ENCODE measurements at regions not wholly inside any gene's neighbourhood (a gene's known extent, or its start where the extent isn't known, plus 50 kb on each side); places are given as distances from the start of the nearest gene placed in this dataset.

DNA sequence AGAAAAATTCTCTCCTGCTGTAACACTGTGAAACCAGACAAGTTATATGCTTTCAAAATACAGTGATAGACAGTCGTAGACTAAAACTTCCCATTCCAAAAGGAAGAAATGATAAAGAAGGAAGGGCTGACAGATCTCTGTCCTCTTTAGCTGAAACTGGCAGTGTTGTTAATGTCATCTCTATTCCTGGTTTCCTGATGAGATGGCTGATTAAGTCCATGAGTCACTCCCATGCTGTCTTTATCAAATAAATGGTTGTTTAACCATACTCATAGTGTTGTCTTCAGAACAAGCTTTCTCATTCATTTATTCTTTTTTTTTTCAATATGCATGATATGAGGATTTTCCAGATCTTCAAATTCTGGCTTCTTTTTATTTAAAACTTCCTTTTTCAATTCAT lies 952.2 kb upstream of the WWC1 start:
- H3K4me1 ChIP-seq (ENCODE audit: control insufficient read depth in 1 of 2, insufficient read depth in 2 of 2, low read length in 2 of 2) = no peaks in the 10 kb centered on the region
- no peaks in the 10 kb centered on the region for H3K79me2 ChIP-seq (ENCODE audit: control insufficient read depth, insufficient read depth, low read length, poor library complexity)
- no peak overlapping the region for H3K4me2 ChIP-seq (ENCODE audit: low read length)
- H4K91ac ChIP-seq (ENCODE audit: low read depth, low read length) = no peak overlapping the region
- no peaks in the 10 kb centered on the region for H3K79me1 ChIP-seq (ENCODE audit: low read length)
- H2BK120ac ChIP-seq (ENCODE audit: insufficient read depth, low read length, poor library complexity) = no peak overlapping the region
- no peak overlapping the region for H3K14ac ChIP-seq (ENCODE audit: low read length)
- H4K8ac ChIP-seq (ENCODE audit: low read depth, low read length) = no peak overlapping the region
- no peak overlapping the region for H2BK12ac ChIP-seq (ENCODE audit: low read length)
- DNase-seq = no peak
- no peak overlapping the region for H3K4me3 ChIP-seq (ENCODE audit: low read depth, low read length)
- H3K23ac ChIP-seq (ENCODE audit: low read length) = no peak overlapping the region
- no peak overlapping the region for H3K27ac ChIP-seq (ENCODE audit: low read depth, low read length)
- WGBS (ENCODE audit: extremely low coverage, insufficient coverage, insufficient read length) = no CpG with 5 or more reads among the region's 1 CpG
- H3K9ac ChIP-seq (ENCODE audit: low read length) = no peak overlapping the region
- H3K18ac ChIP-seq (ENCODE audit: low read length) = no peak overlapping the region
- no peak overlapping the region for H2AK5ac ChIP-seq (ENCODE audit: low read length)
- no peak overlapping the region for H2BK5ac ChIP-seq (ENCODE audit: low read depth, low read length, poor library complexity)
- no peak overlapping the region for H2AFZ ChIP-seq (ENCODE audit: insufficient read depth, low read length, poor library complexity)
- no peaks in the 10 kb centered on the region for H3K27me3 ChIP-seq (ENCODE audit: insufficient read depth, low read length)
- no peaks in the 10 kb centered on the region for H3K36me3 ChIP-seq (ENCODE audit: control insufficient read depth in 1 of 2, insufficient read depth in 2 of 2, low read length in 2 of 2)
- no peaks in the 10 kb centered on the region for H3K9me3 ChIP-seq (ENCODE audit: insufficient read depth, low read depth, low read length)
- H4K12ac ChIP-seq (ENCODE audit: low read depth, low read length) = no peak overlapping the region
- H3K4ac ChIP-seq (ENCODE audit: low read depth, low read length) = no peak overlapping the region

DNA sequence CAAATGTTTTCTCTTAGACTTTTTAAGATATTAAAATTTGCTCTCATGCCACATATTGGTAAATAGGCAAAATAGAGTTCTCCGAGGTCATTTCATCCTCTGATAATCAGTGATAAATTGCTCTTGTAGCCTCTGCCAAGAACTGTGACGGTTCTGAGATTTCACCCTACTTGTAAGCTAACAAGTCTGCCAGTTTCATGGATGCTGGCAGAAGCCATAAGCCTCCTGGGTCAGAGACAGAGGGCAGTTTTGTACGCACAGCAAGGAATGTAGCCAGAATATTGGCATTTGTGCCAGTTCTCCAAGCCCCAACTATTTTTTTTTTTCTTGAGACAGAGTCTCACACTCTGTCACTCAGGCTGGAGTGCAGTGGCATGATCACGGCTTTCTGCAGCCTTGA lies 945.0 kb upstream of the WWC1 start:
- H4K12ac ChIP-seq (ENCODE audit: low read depth, low read length) = no peak overlapping the region
- H2AFZ ChIP-seq (ENCODE audit: insufficient read depth, low read length, poor library complexity) = no peak overlapping the region
- no peaks in the 10 kb centered on the region for H3K27me3 ChIP-seq (ENCODE audit: insufficient read depth, low read length)
- H3K36me3 ChIP-seq (ENCODE audit: control insufficient read depth in 1 of 2, insufficient read depth in 2 of 2, low read length in 2 of 2) = no peaks in the 10 kb centered on the region
- H3K79me2 ChIP-seq (ENCODE audit: control insufficient read depth, insufficient read depth, low read length, poor library complexity) = no peaks in the 10 kb centered on the region
- H3K18ac ChIP-seq (ENCODE audit: low read length) = no peak overlapping the region
- no peak overlapping the region for H3K4me2 ChIP-seq (ENCODE audit: low read length)
- no peak overlapping the region for H4K8ac ChIP-seq (ENCODE audit: low read depth, low read length)
- H2AK5ac ChIP-seq (ENCODE audit: low read length) = no peak overlapping the region
- H3K79me1 ChIP-seq (ENCODE audit: low read length) = no peaks in the 10 kb centered on the region
- H4K91ac ChIP-seq (ENCODE audit: low read depth, low read length) = no peak overlapping the region
- H3K4me1 ChIP-seq (ENCODE audit: control insufficient read depth in 1 of 2, insufficient read depth in 2 of 2, low read length in 2 of 2) = no peaks in the 10 kb centered on the region
- no peak overlapping the region for H2BK12ac ChIP-seq (ENCODE audit: low read length)
- H3K14ac ChIP-seq (ENCODE audit: low read length) = no peak overlapping the region
- no peak for DNase-seq
- no peak overlapping the region for H3K23ac ChIP-seq (ENCODE audit: low read length)
- H3K4me3 ChIP-seq (ENCODE audit: low read depth, low read length) = no peak overlapping the region
- WGBS (ENCODE audit: extremely low coverage, insufficient coverage, insufficient read length) = no CpG with 5 or more reads among the region's 4 CpGs
- H3K4ac ChIP-seq (ENCODE audit: low read depth, low read length) = no peak overlapping the region
- no peak overlapping the region for H3K27ac ChIP-seq (ENCODE audit: low read depth, low read length)
- no peak overlapping the region for H3K9ac ChIP-seq (ENCODE audit: low read length)
- no peak overlapping the region for H2BK5ac ChIP-seq (ENCODE audit: low read depth, low read length, poor library complexity)
- H3K9me3 ChIP-seq (ENCODE audit: insufficient read depth, low read depth, low read length) = no peaks in the 10 kb centered on the region
- H2BK120ac ChIP-seq (ENCODE audit: insufficient read depth, low read length, poor library complexity) = no peak overlapping the region

GRCh38 chr5:167348251-167348926 lies 943.1 kb upstream of the WWC1 start:
- no peak overlapping the region for H3K4me3 ChIP-seq (ENCODE audit: low read depth, low read length)
- no peak for DNase-seq
- no peak overlapping the region for H3K4ac ChIP-seq (ENCODE audit: low read depth, low read length)
- H3K4me2 ChIP-seq (ENCODE audit: low read length) = no peak overlapping the region
- H4K8ac ChIP-seq (ENCODE audit: low read depth, low read length) = no peak overlapping the region
- no peak overlapping the region for H3K27ac ChIP-seq (ENCODE audit: low read depth, low read length)
- H3K36me3 ChIP-seq (ENCODE audit: control insufficient read depth in 1 of 2, insufficient read depth in 2 of 2, low read length in 2 of 2) = no peaks in the 10 kb centered on the region
- H3K9me3 ChIP-seq (ENCODE audit: insufficient read depth, low read depth, low read length) = no peaks in the 10 kb centered on the region
- H2BK12ac ChIP-seq (ENCODE audit: low read length) = no peak overlapping the region
- H3K18ac ChIP-seq (ENCODE audit: low read length) = no peak overlapping the region
- no peak overlapping the region for H4K91ac ChIP-seq (ENCODE audit: low read depth, low read length)
- no peak overlapping the region for H2AFZ ChIP-seq (ENCODE audit: insufficient read depth, low read length, poor library complexity)
- H3K79me2 ChIP-seq (ENCODE audit: control insufficient read depth, insufficient read depth, low read length, poor library complexity) = no peaks in the 10 kb centered on the region
- H2BK5ac ChIP-seq (ENCODE audit: low read depth, low read length, poor library complexity) = no peak overlapping the region
- no peak overlapping the region for H3K9ac ChIP-seq (ENCODE audit: low read length)
- no peak overlapping the region for H2AK5ac ChIP-seq (ENCODE audit: low read length)
- no CpG with 5 or more reads among the region's 12 CpGs for WGBS (ENCODE audit: extremely low coverage, insufficient coverage, insufficient read length)
- H3K79me1 ChIP-seq (ENCODE audit: low read length) = no peaks in the 10 kb centered on the region
- H4K12ac ChIP-seq (ENCODE audit: low read depth, low read length) = no peak overlapping the region
- H3K4me1 ChIP-seq (ENCODE audit: control insufficient read depth in 1 of 2, insufficient read depth in 2 of 2, low read length in 2 of 2) = no peaks in the 10 kb centered on the region
- no peak overlapping the region for H3K14ac ChIP-seq (ENCODE audit: low read length)
- no peak overlapping the region for H2BK120ac ChIP-seq (ENCODE audit: insufficient read depth, low read length, poor library complexity)
- H3K23ac ChIP-seq (ENCODE audit: low read length) = no peak overlapping the region
- H3K27me3 ChIP-seq (ENCODE audit: insufficient read depth, low read length) = no peaks in the 10 kb centered on the region

DNA sequence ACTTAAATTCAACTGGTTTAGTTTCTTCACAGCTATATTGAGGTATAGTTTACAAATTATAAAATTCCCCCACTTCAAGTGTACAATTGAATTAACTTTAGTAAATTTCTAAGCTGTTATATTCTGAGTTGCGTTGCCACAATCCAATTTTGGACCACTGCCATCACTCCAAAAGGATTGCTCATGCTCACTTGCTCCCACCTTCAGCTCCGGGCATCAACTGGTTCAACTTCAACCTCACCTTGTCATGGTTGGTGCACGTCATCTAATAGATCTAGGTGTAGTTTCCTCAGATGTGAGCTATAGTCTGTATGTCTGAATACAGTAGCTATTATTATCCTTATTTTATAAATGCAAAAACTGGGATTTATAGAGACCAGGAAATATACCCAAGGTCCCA lies 942.5 kb upstream of the WWC1 start:
- H2BK12ac ChIP-seq (ENCODE audit: low read length) = no peak overlapping the region
- no peak overlapping the region for H2BK5ac ChIP-seq (ENCODE audit: low read depth, low read length, poor library complexity)
- H4K8ac ChIP-seq (ENCODE audit: low read depth, low read length) = no peak overlapping the region
- no peak overlapping the region for H3K4me2 ChIP-seq (ENCODE audit: low read length)
- H3K4ac ChIP-seq (ENCODE audit: low read depth, low read length) = no peak overlapping the region
- no CpG with 5 or more reads among the region's 3 CpGs for WGBS (ENCODE audit: extremely low coverage, insufficient coverage, insufficient read length)
- no peak overlapping the region for H3K9ac ChIP-seq (ENCODE audit: low read length)
- H3K23ac ChIP-seq (ENCODE audit: low read length) = no peak overlapping the region
- H3K4me3 ChIP-seq (ENCODE audit: low read depth, low read length) = no peak overlapping the region
- H4K91ac ChIP-seq (ENCODE audit: low read depth, low read length) = no peak overlapping the region
- H3K14ac ChIP-seq (ENCODE audit: low read length) = no peak overlapping the region
- H3K18ac ChIP-seq (ENCODE audit: low read length) = no peak overlapping the region
- no peaks in the 10 kb centered on the region for H3K36me3 ChIP-seq (ENCODE audit: control insufficient read depth in 1 of 2, insufficient read depth in 2 of 2, low read length in 2 of 2)
- no peak overlapping the region for H2BK120ac ChIP-seq (ENCODE audit: insufficient read depth, low read length, poor library complexity)
- no peaks in the 10 kb centered on the region for H3K79me2 ChIP-seq (ENCODE audit: control insufficient read depth, insufficient read depth, low read length, poor library complexity)
- no peak overlapping the region for H2AK5ac ChIP-seq (ENCODE audit: low read length)
- H3K4me1 ChIP-seq (ENCODE audit: control insufficient read depth in 1 of 2, insufficient read depth in 2 of 2, low read length in 2 of 2) = no peaks in the 10 kb centered on the region
- no peaks in the 10 kb centered on the region for H3K79me1 ChIP-seq (ENCODE audit: low read length)
- no peak overlapping the region for H3K27ac ChIP-seq (ENCODE audit: low read depth, low read length)
- H2AFZ ChIP-seq (ENCODE audit: insufficient read depth, low read length, poor library complexity) = no peak overlapping the region
- no peak for DNase-seq
- H3K9me3 ChIP-seq (ENCODE audit: insufficient read depth, low read depth, low read length) = no peaks in the 10 kb centered on the region
- no peaks in the 10 kb centered on the region for H3K27me3 ChIP-seq (ENCODE audit: insufficient read depth, low read length)
- no peak overlapping the region for H4K12ac ChIP-seq (ENCODE audit: low read depth, low read length)

Measured in trophoblast cell (in vitro differentiated cells and primary cell).